Caco-2 (cell line): ENCODE measurements at regions not wholly inside any gene's neighbourhood (a gene's known extent, or its start where the extent isn't known, plus 50 kb on each side); places are given as distances from the start of the nearest gene placed in this dataset.

Experiments
- BruUV-seq: library from RNA; stranded (reverse); fragments of 400-500 nt; replicated peaks from 2 replicates; lab custom pipeline; 2021; lab: Mats Ljungman, UMichigan
- CTCF ChIA-PET: fragments of 300-600 bp; sonication (Branson Sonifier 250); formaldehyde crosslinking; loops from one replicate; lab custom pipeline; 2022; ENCODE audit warnings: antibody characterized with exemption; lab: Charles Lee
- POLR2A ChIA-PET: fragments of 300-600 bp; sonication (Branson Sonifier 250); formaldehyde crosslinking; loops from one replicate; lab custom pipeline; 2022; ENCODE audit warnings: antibody characterized with exemption; lab: Charles Lee
- DNase-seq, 2 experiments: peaks; one replicate each; pipeline versions ENCODE4 v3.0.0 to v3.0.0-alpha.2; 2020 to 2022
- H3K27me3 ChIP-seq: replicated peaks from 2 replicates; pipeline ENCODE4 v1.6.0; 2011; ENCODE audit warnings: low read length; ENCODE audit not compliant: control insufficient read depth, insufficient read depth
- H3K36me3 ChIP-seq: 2 replicates; pipeline ENCODE4 v1.5.1; 2011; ENCODE audit warnings: low read length; ENCODE audit not compliant: control insufficient read depth, insufficient read depth
- H3K4me1 ChIP-seq: fragments of 250-450 bp; sonication (Bioruptor Pico); 2 replicates; pipeline ENCODE4 v1.5.1; 2020; ENCODE audit warnings: mild to moderate bottlenecking
- H3K4me3 ChIP-seq: 2 replicates; pipeline ENCODE4 v1.5.1; 2011; ENCODE audit warnings: low read depth, mild to moderate bottlenecking, control low read depth, low read length
- H3K9me3 ChIP-seq: fragments of 250-450 bp; sonication (Bioruptor Pico); 2 replicates; pipeline ENCODE4 v1.5.1; 2020; ENCODE audit warnings: mild to moderate bottlenecking, moderate library complexity
- H3K27ac Mint-ChIP-seq: one replicate; pipeline ENCODE4 v1.8.0; 2022; ENCODE audit warnings: mixed read lengths; ENCODE audit not compliant: unreplicated experiment
- H3K27me3 Mint-ChIP-seq: one replicate; pipeline ENCODE4 v1.8.0; 2022; ENCODE audit warnings: mixed read lengths; ENCODE audit not compliant: insufficient read depth, unreplicated experiment
- H3K36me3 Mint-ChIP-seq: one replicate; pipeline ENCODE4 v1.8.0; 2022; ENCODE audit warnings: mild to moderate bottlenecking, mixed read lengths; ENCODE audit not compliant: insufficient read depth, unreplicated experiment
- H3K4me1 Mint-ChIP-seq: one replicate; pipeline ENCODE4 v1.8.0; 2022; ENCODE audit warnings: low read depth, mixed read lengths; ENCODE audit not compliant: unreplicated experiment
- H3K4me3 Mint-ChIP-seq: one replicate; pipeline ENCODE4 v1.8.0; 2022; ENCODE audit warnings: mild to moderate bottlenecking, moderate library complexity, mixed read lengths; ENCODE audit not compliant: unreplicated experiment
- H3K9me3 Mint-ChIP-seq: one replicate; pipeline ENCODE4 v1.8.0; 2022; ENCODE audit warnings: mixed read lengths; ENCODE audit not compliant: unreplicated experiment
- CTCF ChIP-seq, 2 experiments: fragments of 200-600 bp in 1 of 2; IDR thresholded peaks; 1 replicate in 1 of 2; 2 replicates in 1 of 2; pipeline versions ENCODE4 v1.5.1 to v1.8.0; 2011 to 2022; ENCODE audit warnings: antibody characterized with exemption in 1 of 2, control low read depth in 1 of 2, inconsistent platforms in 1 of 2, low read depth in 1 of 2, low read length in 1 of 2, mild to moderate bottlenecking in 1 of 2, moderate library complexity in 1 of 2; ENCODE audit not compliant: insufficient read depth in 1 of 2, severe bottlenecking in 1 of 2, unreplicated experiment in 1 of 2
- intact Hi-C: fragments of 100-400 bp; cut with micrococcal nuclease; formaldehyde crosslinking; loops from one replicate; pipeline ENCODE4 v1.10.0; 2022; ENCODE audit not compliant: unreplicated experiment

GRCh38 chr10:129325893-129326292 lies 141.1 kb upstream of the MGMT start:
- H3K27ac Mint-ChIP-seq = no peak overlapping the region
- Histone ChIP-seq H3K9me3 (no peaks in the 10 kb centered on the region; the same call in 1 of the 2 replicates), H3K4me1 (no peaks in the 10 kb centered on the region), H3K27me3 (0 out of 2 replicates have a peak, but pooled peaks cover 1% of the 10 kb centered on the region), H3K36me3 (no peaks in the 10 kb centered on the region), H3K4me3 (no peak overlapping the region)
- TF ChIP-seq CTCF (IDR thresholded peaks at IDR 0.05; ENCODE audit: insufficient read depth in 1 of 2, low read depth in 1 of 2, low read length in 1 of 2, severe bottlenecking in 1 of 2, unreplicated experiment in 1 of 2) = no peak
- peaks cover 16% of the 10 kb centered on the region for H3K27me3 Mint-ChIP-seq
- no peak overlapping the region for H3K4me3 Mint-ChIP-seq
- no peaks in the 10 kb centered on the region for H3K9me3 Mint-ChIP-seq
- no peaks in the 10 kb centered on the region for H3K4me1 Mint-ChIP-seq
- BruUV-seq = no TSS peak
- intact Hi-C loops = no loop called here
- CTCF ChIA-PET = no interaction called here
- POLR2A ChIA-PET = no interaction called here
- no peak for DNase-seq
- H3K36me3 Mint-ChIP-seq = no peaks in the 10 kb centered on the region

- DNase-seq = no peak
- H3K36me3 Mint-ChIP-seq = no peaks in the 10 kb centered on the region
- ChIA-PET CTCF (no interaction called here), POLR2A (no interaction called here)
- no peak overlapping the region for H3K4me3 Mint-ChIP-seq
- H3K9me3 Mint-ChIP-seq = no peaks in the 10 kb centered on the region
- H3K36me3 ChIP-seq = no peaks in the 10 kb centered on the region
- no peak for TF ChIP-seq CTCF (IDR thresholded peaks at IDR 0.05; ENCODE audit: insufficient read depth in 1 of 2, low read depth in 1 of 2, low read length in 1 of 2, severe bottlenecking in 1 of 2, unreplicated experiment in 1 of 2)
- intact Hi-C loops = no loop called here
- no peak overlapping the region for H3K27ac Mint-ChIP-seq
- H3K4me1 Mint-ChIP-seq = no peaks in the 10 kb centered on the region
- 0 out of 2 replicates have a peak, but pooled peaks cover 1% of the 10 kb centered on the region for H3K27me3 ChIP-seq
- H3K27me3 Mint-ChIP-seq = peaks cover 19% of the 10 kb centered on the region
- no peaks in the 10 kb centered on the region for H3K9me3 ChIP-seq
- H3K4me1 ChIP-seq = no peaks in the 10 kb centered on the region
- no TSS peak for BruUV-seq
- no peak overlapping the region for H3K4me3 ChIP-seq
Observed at GRCh38 chr10:129328546-129328945, 138.5 kb upstream of the MGMT start.

- Histone ChIP-seq H3K4me1 (no peaks in the 10 kb centered on the region), H3K36me3 (no peaks in the 10 kb centered on the region), H3K4me3 (no peak overlapping the region), H3K27me3 (0 out of 2 replicates have a peak, but pooled peaks cover 1% of the 10 kb centered on the region), H3K9me3 (no peaks in the 10 kb centered on the region)
- Mint-ChIP-seq H3K9me3 (no peaks in the 10 kb centered on the region), H3K36me3 (no peaks in the 10 kb centered on the region), H3K27me3 (peaks cover 21% of the 10 kb centered on the region), H3K4me1 (no peaks in the 10 kb centered on the region), H3K27ac (no peak overlapping the region), H3K4me3 (no peak overlapping the region)
- CTCF ChIA-PET = no interaction called here
- POLR2A ChIA-PET = no interaction called here
- TF ChIP-seq CTCF (IDR thresholded peaks at IDR 0.05; ENCODE audit: insufficient read depth in 1 of 2, low read depth in 1 of 2, low read length in 1 of 2, severe bottlenecking in 1 of 2, unreplicated experiment in 1 of 2) = no peak
- DNase-seq = no peak
- intact Hi-C loops = no loop called here
- BruUV-seq = no TSS peak
Observed at GRCh38 chr10:129329385-129330055, 137.5 kb upstream of the MGMT start.
